Lower leg skin (tissue), 3 donors: ENCODE measurements at regions not wholly inside any gene's neighbourhood (a gene's known extent, or its start where the extent isn't known, plus 50 kb on each side); places are given as distances from the start of the nearest gene placed in this dataset.

Source experiments
- POLR2A ChIP-seq, 2 donors: fragments of 450-650 bp; IDR thresholded peaks; one replicate each; pipeline ENCODE4 v1.6.1; 2016 to 2017; ENCODE audit warnings: antibody characterized with exemption in 2 of 2, mild to moderate bottlenecking in 1 of 2, moderate library complexity in 1 of 2
- TF ChIP-seq, protein P1 (sequence below), 3 donors: fragments of 450-650 bp; IDR thresholded peaks; one replicate each; pipeline ENCODE4 v1.5.1; 2016; ENCODE audit warnings: antibody characterized with exemption in 3 of 3, mild to moderate bottlenecking in 3 of 3, moderate library complexity in 2 of 3

DNA sequence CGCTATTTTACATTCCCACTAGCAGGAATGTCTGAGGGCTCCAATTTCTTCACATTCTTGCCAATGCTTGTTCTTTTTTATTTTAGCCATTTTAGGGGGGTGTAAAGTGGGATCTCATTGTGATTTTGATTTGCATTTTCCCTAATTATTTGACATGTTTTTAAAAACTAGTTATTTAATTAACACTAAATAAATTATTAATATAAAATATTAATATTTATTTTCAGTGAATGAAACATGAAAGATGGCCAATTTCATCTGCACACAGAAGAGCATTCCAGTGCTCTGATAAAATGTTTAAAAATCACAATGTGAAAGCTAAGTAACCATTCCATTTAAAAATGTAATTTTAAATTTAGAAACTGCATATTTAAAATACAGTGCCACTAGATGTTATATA, 322.2 kb upstream of the ZNF521 start:
- TF ChIP-seq POLR2A (IDR thresholded peaks at IDR 0.05), result no peak
- TF ChIP-seq, protein P1, sequence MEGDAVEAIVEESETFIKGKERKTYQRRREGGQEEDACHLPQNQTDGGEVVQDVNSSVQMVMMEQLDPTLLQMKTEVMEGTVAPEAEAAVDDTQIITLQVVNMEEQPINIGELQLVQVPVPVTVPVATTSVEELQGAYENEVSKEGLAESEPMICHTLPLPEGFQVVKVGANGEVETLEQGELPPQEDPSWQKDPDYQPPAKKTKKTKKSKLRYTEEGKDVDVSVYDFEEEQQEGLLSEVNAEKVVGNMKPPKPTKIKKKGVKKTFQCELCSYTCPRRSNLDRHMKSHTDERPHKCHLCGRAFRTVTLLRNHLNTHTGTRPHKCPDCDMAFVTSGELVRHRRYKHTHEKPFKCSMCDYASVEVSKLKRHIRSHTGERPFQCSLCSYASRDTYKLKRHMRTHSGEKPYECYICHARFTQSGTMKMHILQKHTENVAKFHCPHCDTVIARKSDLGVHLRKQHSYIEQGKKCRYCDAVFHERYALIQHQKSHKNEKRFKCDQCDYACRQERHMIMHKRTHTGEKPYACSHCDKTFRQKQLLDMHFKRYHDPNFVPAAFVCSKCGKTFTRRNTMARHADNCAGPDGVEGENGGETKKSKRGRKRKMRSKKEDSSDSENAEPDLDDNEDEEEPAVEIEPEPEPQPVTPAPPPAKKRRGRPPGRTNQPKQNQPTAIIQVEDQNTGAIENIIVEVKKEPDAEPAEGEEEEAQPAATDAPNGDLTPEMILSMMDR (IDR thresholded peaks at IDR 0.05), result no peak
